Gastrocnemius medialis (tissue), 4 donors: ENCODE measurements at regions not wholly inside any gene's neighbourhood (a gene's known extent, or its start where the extent isn't known, plus 50 kb on each side); places are given as distances from the start of the nearest gene placed in this dataset.

Experiments used
- CTCF ChIP-seq, 5 experiments: fragments of 450-650 bp in 3 of 5; fragments of 200-600 bp in 2 of 5; sonication (generic) in 2 of 5; IDR thresholded peaks in 4 of 5; conservative IDR thresholded peaks in 1 of 5; 1 replicate in 4 of 5; 2 replicates in 1 of 5; pipeline ENCODE4 v1.5.1; 2016 to 2019; ENCODE audit warnings: antibody characterized with exemption in 5 of 5, mild to moderate bottlenecking in 3 of 5, moderate library complexity in 3 of 5
- POLR2A ChIP-seq, 2 donors: fragments of 450-650 bp; IDR thresholded peaks; one replicate each; pipeline ENCODE4 v1.6.1; 2017; ENCODE audit warnings: antibody characterized with exemption in 2 of 2, mild to moderate bottlenecking in 2 of 2, moderate library complexity in 2 of 2

DNA sequence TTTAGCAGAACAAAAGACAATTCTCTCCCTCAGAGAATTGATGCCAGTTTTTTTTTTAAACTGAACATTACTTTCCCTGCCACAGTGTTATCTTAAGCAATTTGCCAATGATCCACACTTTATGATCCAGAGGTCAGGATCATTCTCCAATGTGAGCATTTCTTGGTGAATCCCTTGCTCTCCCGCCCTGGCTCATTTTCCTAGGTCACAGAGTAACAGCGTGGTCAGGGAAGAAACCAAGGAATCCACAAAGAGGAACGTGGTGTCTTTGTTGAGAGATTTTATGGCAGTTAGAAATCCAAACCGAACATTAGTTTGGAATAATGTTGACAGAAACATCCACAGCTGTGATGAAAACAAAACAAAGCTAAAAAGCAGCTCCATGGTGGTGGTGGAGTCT lies 250.3 kb downstream of the TTC32 start:
- TF ChIP-seq CTCF (IDR thresholded peaks at IDR 0.05 in 4 of 5, conservative IDR thresholded peaks at IDR 0.05 in 1 of 5), result no peak
- TF ChIP-seq POLR2A (IDR thresholded peaks at IDR 0.05), result no peak
